ENCODE measurements at regions not wholly inside any gene's neighbourhood (a gene's known extent, or its start where the extent isn't known, plus 50 kb on each side); places are given as distances from the start of the nearest gene placed in this dataset.

- no peak for TF ChIP-seq EZH2 (IDR thresholded peaks at IDR 0.05; ENCODE audit: borderline replicate concordance)
- TF ChIP-seq CTCF (IDR thresholded peaks at IDR 0.05; ENCODE audit: poor library complexity): no peak
- TF ChIP-seq EZH2phosphoT487 (IDR thresholded peaks at IDR 0.05; ENCODE audit: low read depth, severe bottlenecking, unreplicated experiment): no peak
Measured at GRCh38 chr12:115472852-115473251, 788.9 kb upstream of the TBX3 start.

Data from hepatocyte (in vitro differentiated cells).